IPS-18c (cell line): ENCODE measurements at regions not wholly inside any gene's neighbourhood (a gene's known extent, or its start where the extent isn't known, plus 50 kb on each side); places are given as distances from the start of the nearest gene placed in this dataset.
"Not testable (repeated sequence)": the region's sequence is repeated elsewhere in the genome, so short reads cannot be mapped to it uniquely, and the experiment has no call there.

Experiments used
- H3K4me3 ChIP-seq: 2 replicates; pipeline ENCODE4 v1.7.0; 2013; ENCODE audit warnings: low read depth, mild to moderate bottlenecking, low read length, moderate library complexity; ENCODE audit not compliant: insufficient read depth
- H3K9me3 ChIP-seq: one replicate; pipeline ENCODE4 v1.6.1; 2013; ENCODE audit warnings: mild to moderate bottlenecking, low read length, moderate library complexity; ENCODE audit not compliant: control insufficient read depth, insufficient read depth

GRCh38 chr15:60264566-60264965 lies 133.2 kb downstream of the ANXA2 start:
- H3K9me3 ChIP-seq = no peaks in the 10 kb centered on the region
- H3K4me3 ChIP-seq = no peak overlapping the region

GRCh38 chr15:60265057-60265456 lies 132.7 kb downstream of the ANXA2 start:
- Histone ChIP-seq H3K9me3 (no peaks in the 10 kb centered on the region), H3K4me3 (no peak overlapping the region)

- H3K4me3 ChIP-seq = no peak overlapping the region
- no peaks in the 10 kb centered on the region for H3K9me3 ChIP-seq
These were observed 125.2 kb downstream of the ANXA2 start for GRCh38 chr15:60272623-60273022.

GRCh38 chr15:60275624-60276023 lies 122.2 kb downstream of the ANXA2 start:
- H3K4me3 ChIP-seq = no peak overlapping the region
- H3K9me3 ChIP-seq = no peaks in the 10 kb centered on the region

GRCh38 chr15:60278879-60279278 lies 118.9 kb downstream of the ANXA2 start:
- Histone ChIP-seq H3K4me3 (no peak overlapping the region), H3K9me3 (no peaks in the 10 kb centered on the region)

GRCh38 chr15:60280259-60280658 lies 117.5 kb downstream of the ANXA2 start:
- Histone ChIP-seq H3K9me3 (no peaks in the 10 kb centered on the region), H3K4me3 (no peak overlapping the region)

GRCh38 chr15:60283936-60284335 lies 113.8 kb downstream of the ANXA2 start:
- H3K9me3 ChIP-seq = no peaks in the 10 kb centered on the region
- H3K4me3 ChIP-seq = no peak overlapping the region

GRCh38 chr15:60295901-60296300 lies 101.9 kb downstream of the ANXA2 start:
- H3K9me3 ChIP-seq, H3K4me3 ChIP-seq: not testable (repeated sequence)

- Histone ChIP-seq H3K4me3 (no peak overlapping the region), H3K9me3 (peaks cover 2% of the 10 kb centered on the region)
These were observed 100.7 kb downstream of the ANXA2 start for GRCh38 chr15:60297047-60297446.
